GF-D8 (cell line): ENCODE measurements at regions not wholly inside any gene's neighbourhood (a gene's known extent, or its start where the extent isn't known, plus 50 kb on each side); places are given as distances from the start of the nearest gene placed in this dataset.

Experiments used
- DNase-seq: peaks from one replicate; lab custom pipeline; 2025; lab: John Stamatoyannopoulos, UW

DNA sequence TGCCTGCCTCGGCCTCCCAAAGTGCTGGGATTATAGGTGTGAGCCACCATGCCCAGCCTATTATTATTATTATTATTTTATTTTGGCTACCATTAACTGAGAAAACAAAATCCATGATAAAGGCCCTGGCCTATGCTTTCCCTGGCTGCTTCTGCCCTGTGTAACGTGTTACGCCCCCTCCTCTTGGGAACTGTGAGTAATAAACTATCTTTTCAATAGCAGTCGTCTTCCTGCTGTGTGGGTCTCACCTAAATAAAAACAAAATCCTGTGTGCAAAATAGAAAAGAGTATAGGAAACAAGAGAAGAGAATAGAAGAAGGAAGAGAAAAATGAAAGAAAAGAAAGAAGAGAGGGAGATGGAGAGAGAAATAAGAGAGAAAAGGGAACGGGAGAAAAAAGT, 237.0 kb downstream of the MIAT start:
- DNase-seq, result no peak

DNA sequence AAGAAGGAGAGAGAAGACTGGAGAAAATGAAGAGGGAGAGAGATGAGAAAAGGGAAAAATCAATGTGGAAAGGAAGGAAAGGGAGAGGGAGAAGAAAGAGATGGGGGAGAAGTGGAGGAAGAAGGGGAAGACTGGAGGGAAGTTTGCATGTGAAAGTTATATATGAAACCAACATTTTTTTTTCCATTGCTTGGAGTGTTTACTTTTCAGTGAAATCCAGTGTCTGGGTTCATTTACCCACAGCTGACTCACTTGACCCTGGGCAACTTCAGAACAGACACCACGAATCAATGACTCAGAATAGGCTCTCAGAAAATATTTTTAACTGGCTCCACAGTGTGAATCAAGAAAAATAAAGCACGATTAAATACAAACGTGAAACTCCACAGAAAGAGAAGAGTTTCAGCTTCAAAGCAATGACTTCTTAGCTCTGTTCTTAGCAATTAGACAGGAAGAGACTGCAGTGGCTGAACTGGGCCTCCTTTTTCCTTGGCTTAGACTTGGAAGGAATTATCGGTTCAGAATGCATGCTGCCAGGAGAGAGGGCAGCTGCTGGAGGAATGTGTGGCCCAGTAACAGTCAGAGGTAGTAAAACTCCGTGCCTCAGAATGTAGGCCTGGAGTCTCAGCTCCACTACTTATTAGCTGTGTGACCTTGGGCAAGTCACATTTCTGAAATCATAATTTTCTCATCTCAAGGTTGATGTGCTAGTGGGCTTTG, 237.5 kb downstream of the MIAT start:
- DNase-seq, result no peak

DNA sequence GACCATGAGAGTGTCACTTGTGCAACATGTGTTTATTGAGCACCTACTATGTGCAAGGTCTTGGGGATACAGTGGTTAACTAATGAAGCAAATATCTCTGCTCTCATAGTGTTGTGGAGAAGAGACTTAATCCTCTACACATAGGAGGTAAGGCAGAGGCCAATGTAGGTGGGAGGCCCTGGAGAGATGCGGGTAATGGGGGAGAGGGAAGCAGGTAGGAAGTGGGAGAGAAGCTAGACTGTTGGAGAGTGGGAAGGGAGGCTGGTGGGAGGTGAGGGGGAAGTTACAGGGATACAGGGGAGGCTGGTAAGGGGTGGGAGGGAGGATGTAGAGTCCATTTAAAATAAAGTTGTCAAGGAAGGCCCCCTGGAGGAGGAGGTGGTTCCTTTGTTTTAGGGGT, 240.0 kb downstream of the MIAT start:
- DNase-seq, result no peak

DNA sequence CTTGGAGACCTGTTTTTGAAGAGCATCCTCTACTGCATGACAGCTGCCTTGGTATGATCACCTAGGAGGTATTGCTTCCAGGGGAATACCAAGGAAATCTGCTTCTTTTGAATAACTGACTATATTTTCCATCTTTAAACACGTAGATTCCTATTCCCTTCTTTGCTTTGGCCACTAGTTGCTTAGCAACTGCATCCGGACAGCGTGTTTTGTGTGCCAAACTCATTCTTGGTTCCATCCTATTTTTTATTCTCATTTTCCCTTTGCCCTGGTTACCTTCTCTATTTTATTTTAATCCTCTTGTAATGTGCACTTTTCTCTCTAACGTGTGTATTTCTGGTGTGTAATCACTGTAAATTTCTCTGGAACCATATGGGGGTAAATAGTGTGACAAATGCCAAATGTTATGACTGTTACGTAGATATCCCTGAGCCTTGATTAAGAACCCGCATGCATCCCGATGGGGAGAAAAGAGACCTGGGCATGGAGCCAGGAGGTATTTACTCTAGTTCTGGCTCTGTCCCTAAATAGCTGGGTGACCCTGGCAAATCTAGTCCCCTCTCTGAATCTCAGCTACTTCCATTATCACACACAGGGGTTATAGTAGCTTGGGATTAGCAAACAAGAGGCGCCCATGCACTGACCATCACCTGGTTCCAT, 241.7 kb downstream of the MIAT start:
- no peak for DNase-seq

DNA sequence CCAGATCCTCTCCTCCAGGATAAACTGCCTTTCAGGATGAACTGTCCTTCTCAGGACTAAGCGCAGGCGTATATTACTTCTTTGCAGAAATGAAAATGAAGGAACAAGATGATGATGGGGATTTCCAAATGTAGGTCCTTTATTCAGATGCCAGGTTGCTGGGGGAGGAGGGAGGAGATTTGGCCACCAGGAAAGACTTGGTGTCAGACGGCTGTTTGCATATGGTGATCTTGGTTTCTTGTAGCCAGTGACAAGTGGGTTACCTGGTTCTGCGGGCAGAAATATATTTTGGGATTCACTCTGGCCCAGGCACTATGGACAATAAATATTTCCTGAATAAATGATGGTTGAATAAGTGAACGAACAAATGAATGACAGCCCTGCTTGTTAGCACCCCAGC, 243.4 kb downstream of the MIAT start:
- no peak for DNase-seq

DNA sequence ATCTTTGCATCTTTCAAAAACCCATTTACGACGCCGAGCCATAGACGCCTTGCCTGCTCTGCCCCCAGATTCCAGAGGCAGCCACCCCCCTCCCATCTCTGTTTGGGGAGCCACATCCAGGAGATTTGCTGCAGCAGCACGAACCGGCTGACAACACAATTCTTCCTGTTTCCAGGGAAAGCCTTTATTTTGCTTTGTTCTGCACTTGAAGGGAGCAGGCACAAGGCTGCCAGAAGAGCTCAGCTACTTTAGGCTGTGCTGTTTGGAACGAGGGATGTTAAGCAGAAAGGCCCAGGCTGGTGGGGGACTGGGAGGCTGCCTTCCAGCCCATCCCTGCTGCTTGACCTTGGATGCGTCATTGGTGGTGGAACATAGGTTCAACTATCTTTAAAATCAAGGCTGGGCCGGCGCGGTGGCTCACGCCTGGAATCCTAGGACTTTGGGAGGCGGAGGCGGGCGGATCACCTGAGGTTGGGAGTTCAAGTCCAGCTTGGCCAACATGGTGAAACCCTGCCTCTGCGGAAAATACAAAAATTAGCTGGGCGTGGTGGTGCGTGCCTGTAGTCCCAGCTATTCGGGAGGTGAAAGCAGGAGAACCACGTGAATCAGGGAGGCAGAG, 243.9 kb downstream of the MIAT start:
- no peak for DNase-seq

DNA sequence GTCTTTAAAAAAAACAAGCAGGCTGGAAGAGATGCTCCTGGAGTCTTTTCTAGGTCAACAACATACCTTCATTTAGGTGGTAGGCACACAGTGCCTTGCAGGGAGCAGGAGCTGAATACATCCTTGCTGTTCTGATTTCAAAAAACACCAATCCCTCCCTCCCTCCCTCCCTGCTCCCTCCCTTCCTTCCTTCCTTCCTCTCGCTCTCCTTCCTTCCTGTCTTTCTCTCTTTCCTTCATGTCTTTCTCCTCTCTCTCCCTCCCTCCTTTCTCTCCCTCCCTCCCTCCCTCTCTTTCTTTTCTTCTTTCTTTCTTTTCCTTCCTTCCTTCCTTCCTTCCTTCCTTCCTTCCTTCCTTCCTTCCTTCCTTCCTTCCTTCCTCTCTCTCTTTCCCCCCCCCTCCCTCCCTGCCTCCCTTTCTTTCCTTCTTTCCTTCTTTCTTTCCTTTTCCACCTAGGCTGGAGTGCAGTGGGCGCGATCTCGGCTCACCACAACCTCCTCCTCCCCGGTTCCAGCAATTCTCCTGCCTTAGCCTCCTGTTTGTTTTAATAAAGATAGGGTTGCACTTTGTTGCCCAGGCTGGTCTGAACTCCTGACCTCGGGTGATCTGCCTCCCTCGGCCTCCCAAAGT, 245.1 kb downstream of the MIAT start:
- no peak for DNase-seq

DNA sequence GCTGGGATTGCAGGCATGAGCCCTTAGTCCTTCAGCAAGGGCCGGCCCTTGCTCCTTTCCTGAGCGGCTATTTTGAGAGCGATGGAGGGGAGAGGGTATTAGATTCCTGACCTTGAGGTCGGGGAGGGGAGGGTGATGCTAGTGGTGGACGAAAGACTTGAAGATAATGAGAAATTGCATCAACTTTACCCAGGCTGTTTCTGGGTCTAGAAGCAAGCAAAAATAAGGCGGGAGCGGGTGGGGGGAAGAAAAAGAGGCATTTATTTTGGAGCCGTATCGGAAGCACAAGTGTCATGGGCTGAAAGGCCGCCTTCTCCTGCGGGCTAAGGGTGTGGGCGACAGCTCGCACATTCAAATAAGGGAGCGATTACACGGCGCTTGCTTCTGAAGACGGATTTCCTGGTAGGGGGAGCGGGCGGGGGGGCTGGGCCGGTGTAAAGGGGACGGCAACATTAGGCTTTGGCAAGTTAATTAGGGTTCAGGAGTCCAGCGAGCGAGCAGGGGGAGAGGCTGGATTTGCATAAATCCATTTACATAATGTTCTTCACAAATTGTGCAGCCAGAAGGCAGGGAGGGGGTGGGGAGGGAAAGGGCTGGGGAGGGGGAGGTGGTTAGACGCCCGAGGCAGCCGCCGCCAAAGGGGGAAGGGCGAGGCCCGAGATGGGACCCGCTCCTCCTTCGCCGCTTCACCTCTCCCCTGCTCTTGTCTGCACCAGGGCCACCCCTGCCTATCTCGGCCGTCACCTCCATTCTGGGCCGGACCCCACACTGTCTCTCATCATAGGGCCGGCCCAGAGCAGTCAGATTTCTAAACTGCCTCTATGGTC, 245.9 kb downstream of the MIAT start:
- no peak for DNase-seq

DNA sequence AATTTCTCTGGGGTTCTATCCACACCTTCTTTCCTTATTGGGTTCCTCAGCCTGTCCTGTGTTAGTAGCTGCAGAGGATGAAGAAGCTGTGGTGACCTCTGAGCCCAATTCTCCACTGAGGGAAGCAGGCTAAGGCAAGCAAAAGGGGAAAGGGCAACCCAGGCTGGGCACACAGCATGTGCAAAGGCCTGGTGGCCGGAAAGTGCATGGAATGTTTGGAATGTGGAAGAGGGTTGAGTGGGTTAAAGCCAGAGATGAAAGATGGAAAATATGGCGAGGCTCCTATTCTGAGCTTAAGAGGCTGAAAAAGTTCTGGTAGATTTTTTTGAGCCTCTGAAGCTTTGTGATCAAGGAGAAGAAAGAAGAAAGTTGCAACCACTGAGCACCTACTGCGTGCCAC, 247.1 kb downstream of the MIAT start:
- no peak for DNase-seq

DNA sequence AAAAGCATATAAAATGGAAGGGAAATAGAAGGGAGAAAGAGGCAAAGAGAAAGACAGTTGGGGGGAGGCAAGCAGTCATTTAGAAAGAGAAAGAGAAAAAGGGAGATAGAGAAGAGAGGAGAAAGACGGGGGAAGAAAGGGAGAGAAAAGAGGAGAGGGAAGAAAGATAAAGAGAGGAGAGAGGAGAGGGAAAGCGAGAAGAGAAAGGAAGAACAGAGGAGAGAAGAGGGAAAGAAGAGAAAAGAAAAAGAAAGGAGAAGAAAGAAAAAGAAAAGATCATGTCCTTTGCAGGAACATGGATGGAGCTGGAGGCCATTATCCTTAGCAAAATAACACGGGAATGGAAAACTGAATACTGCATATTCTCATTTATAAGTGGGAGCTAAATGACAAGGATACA, 247.7 kb downstream of the MIAT start:
- DNase-seq, result no peak

DNA sequence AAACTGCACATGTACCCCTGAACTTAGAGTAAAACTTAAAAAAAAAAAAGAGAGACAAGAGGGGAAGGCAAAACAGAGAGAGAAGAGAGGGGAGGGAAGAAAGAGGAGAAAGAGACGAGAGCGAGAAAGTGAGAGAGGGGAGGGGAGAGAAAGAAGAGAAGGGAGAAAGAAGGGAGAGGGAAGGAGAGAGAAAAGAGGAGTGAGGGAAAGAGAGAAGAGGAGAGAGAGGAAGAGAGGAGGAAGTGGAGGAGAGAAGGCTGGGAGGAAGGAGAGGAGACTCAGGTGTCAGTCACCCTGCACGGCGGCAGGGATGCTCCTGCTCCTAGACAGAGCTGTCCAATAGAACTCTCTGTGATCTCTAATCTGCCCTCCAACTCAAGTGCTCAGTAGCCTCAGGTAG, 248.3 kb downstream of the MIAT start:
- DNase-seq, result no peak

DNA sequence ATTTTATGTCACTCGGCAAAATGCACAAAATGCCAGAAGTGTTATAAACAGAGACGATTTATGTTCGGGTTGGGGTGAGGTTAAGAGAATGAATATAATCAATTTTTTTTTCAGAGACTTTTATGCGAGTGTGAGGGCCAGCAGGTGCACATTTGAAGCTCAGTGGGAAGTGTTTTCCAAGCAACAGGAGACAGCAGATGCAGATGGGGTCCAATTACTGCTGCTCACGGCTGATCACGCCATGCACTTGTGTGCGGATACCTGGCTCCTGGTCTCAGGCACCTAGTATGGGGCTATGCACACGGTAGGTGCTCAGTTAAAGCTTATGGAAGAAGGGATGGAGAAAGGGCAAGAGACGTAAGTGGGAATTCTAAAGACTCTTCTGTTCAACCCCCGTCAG, 249.1 kb downstream of the MIAT start:
- no peak for DNase-seq

DNA sequence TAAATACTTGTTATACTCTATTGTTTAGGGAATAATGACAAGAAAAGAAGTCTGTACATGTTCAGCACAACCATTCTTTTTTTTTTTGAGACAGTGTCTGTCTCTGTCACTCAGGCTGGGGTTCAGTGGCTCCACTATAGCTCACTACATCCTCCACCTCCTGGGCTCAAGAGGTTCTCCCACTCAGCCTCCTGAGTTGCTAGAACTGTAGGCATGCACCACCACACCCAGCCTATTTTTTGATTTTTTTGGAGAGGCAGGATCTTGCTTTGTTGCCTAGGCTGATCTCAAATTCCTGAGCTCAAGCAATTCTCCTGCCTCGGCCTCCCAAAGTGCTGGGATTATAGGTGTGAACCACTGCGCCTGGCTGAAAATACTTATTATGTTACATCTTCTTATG, 250.0 kb downstream of the MIAT start:
- DNase-seq, result no peak

DNA sequence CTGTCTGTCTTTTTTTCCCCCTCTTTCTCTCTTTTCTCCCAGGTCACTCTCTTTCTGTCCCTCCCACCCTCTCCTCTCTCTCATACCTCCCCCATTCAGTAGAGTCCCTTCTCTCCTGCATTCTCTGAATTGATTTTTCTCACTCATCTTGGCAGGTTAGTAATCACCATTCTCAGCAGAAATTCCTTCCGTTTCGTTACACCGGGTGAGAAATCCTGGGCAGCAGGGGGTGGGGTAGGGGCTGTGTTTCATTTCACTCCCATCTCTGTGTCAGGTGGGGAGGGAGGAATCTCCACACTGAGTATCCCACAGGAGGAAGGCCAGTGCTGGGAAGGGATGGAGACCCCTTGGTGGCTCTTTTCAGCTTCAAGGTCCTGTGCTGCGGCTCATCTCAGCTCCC, 253.5 kb downstream of the MIAT start:
- DNase-seq, result no peak

DNA sequence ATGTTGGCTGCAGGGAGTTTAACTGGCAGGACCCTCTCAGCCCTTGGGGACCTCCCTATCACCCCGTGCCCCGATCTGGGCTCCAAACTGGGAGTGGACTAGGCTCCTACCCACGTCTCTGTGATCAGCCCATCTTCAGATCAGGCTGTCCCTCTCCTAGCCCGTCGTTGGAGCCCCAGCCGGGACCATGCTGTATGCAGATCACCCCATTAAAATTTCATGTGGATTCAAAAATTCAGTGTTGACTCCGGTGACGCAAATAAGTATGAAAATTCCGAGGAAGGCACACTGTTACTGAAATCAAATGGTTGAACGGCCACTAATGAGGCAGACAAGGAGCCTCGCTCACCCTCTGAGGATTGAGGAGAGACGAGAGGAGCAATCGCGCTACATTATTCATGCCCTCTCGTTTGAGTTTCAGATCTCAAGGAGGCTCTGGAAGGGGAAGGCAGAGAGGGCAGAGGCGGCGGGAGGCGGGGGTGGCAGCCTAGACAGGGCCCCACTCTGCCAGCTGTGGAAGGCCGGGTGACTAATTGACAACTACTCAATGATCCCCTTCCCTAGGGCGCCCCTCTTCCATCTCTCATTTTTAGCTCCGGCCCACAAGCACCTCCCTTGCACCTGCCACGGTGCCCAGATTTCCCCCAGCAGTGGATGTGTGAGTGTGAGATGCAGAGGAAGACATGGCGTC, 255.4 kb downstream of the MIAT start:
- no peak for DNase-seq

DNA sequence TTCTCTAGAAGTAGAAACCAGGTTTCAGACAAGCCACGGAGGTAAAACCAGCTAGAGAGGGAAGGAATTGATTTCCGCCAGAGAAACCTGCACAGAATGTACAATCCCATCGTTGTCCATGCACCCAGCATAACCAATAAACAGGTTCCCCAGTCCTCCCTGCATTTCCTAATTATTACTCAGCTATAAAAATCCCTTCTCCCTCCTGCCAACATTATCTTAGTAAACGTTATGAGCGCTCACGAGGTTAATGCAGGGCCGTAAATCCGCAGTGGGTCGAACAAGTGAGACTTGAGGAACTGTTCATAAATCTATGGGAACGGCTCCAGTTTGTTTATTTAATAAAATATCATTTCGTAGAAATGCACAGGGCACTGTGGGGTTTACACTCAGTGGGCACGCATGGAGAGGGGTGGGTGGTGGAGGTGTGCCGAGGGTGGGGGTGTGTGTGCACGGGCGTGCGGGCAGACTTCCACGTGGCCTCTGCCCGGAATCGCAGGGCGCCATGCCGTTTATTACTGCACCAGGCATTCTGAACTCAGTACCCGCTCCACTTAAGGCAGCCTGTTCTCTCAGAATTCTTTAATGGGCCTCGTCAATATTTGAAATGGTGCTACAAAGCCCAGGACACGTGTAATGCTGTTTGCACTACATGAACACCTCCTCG, 257.3 kb downstream of the MIAT start:
- no peak for DNase-seq

DNA sequence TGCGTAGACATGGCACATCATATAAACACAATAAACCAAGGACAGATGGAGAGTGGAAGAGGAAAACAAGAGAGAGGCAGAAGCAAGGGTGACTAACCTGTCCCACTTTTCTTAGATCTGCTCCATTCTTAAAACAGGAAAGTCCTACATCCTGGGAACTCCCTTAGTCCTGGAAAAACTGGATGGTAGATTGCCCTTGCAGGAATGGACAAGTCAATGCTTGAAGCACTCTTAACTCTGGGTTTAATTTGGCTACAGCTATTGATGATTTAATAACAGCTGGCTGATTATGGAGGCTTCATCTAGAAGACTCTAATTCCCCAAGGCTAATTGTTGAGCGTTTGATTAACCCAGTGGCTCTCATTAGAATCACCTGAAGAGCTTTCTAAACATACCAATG, 258.8 kb downstream of the MIAT start:
- no peak for DNase-seq

DNA sequence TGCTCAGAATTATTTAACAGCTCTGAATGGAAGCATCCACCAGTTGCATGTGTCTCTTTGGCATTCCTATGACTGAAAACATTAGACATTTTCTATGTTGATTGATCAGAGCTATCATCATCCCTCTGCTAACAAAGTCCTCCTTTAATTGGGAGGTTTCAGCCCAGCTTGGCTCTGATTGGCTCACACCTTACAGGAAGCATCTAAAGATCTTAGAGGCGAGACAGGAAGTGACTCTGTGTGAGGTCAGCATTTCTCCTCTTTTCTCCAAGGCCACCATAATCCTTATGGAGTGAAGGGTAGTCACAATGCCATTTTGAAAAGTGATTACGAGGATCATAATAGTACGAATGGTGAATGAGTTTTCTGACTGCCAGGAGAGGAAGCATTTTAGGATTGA, 260.8 kb downstream of the MIAT start:
- DNase-seq, result no peak

DNA sequence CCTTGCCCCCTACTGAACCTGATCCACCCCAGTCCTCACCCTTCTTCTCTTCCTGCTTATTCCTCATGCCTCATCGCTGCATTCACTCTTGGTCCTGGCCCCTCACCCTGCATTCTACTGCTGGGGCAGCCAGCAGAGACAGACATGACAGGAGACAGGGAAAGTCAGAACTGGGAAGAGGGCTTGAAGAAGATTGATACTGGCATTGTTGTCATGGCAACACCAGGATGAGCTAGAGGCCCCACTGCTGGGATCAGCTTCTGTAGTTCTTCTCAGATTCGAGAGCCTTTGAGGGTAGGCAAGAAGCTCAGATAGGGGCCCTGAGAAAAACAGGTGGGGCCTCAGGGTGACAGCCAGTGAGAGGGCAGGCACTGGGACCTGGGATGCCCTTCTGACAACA, 264.3 kb downstream of the MIAT start:
- no peak for DNase-seq

DNA sequence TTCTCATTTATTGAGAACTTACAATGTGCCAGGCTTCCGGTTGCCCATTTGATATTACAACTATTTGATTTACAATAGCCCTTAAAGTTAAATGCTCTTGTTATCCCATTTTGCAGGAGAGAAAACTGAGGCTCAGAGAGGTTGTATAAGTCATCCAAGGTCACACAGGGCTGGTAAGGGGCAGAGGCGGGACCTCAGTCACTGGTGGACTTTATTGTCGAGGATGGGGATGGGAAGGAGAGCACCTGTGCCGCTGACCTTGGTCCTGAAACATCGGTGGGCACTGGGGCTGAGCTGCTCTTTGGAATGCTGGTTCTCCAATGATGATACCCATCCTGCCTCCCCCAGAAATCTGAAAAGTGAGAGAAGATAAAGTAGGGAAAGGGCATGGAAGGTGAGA, 265.4 kb downstream of the MIAT start:
- DNase-seq, result no peak

DNA sequence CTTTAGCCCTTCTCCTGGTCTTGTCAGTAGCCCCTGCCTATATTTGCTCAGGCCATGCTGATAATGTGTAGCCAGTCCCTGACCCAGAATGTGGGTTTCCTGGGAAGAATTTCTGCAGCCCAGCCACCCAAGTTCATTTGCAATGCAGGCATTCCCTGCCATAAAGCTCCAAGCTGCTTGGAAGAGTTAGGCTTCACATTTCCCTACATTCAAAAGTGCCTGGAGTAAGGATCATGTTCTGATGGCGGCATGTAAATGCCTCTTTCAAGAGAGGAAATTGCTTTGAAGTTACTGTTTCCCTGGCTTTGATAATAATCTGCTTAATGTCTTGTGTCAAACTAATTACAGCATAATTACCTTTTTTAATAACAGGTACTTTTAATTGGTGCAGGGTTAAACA, 266.1 kb downstream of the MIAT start:
- DNase-seq, result no peak
